NCI-H748 (cell line): ENCODE measurements at regions not wholly inside any gene's neighbourhood (a gene's known extent, or its start where the extent isn't known, plus 50 kb on each side); places are given as distances from the start of the nearest gene placed in this dataset.
"Not testable (repeated sequence)": the region's sequence is repeated elsewhere in the genome, so short reads cannot be mapped to it uniquely, and the experiment has no call there.

ENCODE experiments used
- DNase-seq: peaks from one replicate; lab custom pipeline; 2025; ENCODE audit not compliant: unreplicated experiment; lab: John Stamatoyannopoulos, UW

DNA sequence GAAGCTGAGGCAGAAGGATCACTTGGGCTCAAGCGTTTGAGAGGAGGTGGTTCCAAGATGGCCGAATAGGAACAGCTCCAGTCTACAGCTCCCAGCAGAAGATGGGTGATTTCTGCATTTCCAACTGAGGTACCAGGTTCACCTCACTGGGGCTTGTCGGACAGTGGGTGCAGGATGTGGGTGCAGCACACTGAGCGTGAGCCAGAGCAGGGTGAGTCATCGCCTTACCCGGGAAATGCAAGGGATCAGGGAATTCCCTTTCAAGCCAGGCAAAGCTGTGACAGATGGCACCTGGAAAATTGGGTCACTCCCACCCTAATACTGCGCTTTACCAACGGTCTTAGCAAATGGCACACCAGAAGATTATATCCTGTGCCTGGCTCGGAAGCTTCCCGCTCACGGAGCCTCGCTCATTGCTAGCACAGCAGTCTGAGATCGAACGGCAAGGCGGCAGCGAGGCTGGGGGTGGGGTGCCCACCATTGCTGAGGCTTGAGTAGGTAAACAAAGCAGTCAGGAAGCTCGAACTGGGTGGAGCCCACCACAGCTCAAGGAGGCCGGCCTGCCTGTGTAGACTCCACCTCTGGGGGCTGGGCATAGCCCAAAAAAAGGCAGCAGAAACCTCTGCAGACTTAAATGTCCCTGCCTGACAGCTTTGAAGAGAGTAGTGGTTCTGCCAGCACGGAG is 482.6 kb upstream of the DAB2 start:
- DNase-seq = not testable (repeated sequence)

DNA sequence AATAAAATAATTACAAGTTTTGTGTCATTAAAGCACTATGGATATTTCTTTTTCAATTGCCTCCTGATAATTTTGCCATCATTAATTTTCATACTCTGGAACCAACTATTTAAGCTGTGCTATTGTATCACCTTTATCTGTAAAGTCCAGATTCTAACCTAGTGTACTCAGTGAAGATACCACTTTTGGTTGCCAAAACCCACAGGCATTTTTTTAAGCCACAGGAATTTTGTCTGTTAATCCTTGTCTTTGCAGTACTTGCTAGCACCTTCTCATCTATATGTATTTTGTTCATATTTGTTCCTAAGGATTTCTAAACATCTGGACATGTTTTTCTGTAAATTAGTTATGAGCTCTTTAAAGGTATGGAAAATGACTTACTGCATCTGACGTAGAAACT is 481.4 kb upstream of the DAB2 start:
- no peak for DNase-seq

DNA sequence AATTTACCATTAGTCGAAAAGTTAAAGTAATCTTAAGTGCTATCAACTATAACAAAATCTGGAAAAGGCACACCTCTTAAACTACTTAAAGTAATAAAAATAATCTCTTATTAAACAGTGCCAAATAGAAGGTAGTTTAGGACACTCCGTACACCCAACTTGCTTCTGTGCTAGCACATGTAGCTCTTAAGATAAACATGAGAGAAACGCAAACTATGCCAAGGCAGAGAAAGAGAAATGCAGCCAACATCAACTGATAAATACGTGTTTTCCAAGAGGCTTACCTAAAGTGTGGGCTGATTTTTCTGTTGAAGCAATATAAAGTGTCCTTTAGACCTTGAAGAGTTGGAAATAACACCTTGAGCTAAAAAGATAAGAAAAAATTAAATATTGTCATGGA is 480.6 kb upstream of the DAB2 start:
- DNase-seq = no peak

DNA sequence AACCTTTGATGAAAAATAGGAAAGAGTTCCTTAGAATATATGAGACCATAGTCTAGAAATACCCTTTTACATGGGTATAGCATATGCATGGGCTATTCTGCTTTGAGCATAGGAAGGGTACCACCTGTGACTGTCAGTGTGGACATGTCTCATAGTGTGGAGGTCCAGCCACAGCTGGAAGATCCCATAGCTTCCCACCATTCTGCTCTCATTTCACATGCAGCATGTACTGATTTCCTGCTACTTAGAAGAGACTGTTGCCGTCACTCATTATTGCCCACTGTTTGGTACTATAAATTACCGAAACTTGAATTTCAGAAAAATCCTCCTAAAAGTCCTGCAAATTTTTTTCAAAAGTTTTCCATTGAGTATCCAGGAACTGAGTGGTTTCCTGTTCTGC is 477.8 kb upstream of the DAB2 start:
- no peak for DNase-seq

DNA sequence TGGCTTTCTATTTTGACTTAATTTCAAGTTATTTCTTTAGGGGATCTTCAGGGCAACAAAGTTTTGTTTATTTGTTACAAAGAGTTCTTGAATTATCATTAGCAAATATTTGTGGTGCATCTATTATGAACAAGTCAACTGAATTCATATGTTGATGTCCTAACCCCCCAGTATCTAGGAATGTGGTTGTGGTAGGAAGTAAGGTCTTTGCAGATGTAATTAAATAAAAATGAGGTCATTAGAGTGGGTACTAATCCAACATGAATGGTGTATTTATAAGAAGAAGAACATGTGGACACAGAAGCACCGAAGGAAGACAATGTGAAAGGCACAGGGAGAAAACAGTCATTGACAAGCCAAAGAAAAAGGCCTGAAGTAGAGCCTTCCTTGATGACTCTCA is 474.0 kb upstream of the DAB2 start:
- DNase-seq = no peak

DNA sequence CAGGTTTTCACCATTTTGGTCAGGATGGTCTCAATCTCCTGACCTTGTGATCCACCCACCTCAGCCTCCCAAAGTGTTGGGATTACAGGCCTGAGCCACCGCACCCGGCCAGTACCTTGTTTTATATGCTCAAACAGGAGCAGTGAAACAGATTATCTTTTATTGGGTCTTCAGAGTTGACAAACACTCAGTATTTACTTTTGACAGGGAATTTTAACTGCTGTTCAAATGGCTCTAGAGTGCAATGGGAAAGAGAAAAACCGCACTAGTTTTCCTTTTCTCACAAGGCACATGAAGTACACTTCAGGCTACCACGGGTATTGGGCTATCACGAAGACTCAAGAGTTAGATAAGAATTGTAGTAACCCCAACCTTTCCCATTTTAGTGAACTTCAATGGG is 471.9 kb upstream of the DAB2 start:
- no peak for DNase-seq

DNA sequence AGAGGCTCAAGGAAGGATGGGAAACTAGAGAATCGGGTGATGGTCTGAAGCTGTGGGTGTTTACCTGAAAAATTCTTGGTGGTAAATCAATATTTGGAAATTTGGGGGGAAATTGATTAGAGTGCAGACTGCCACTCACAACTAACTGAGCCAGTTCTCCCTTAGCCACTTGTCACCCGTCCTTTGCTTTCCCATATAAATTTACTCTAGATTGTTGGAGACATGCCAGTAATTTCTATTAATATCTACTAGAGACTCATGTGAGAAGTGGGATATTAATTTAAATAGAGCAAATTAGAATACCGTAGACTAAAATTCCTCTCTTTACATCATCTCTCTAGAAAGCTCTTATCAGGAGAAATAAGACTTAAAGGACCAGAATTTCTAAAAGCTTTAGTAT is 471.3 kb upstream of the DAB2 start:
- no peak for DNase-seq

DNA sequence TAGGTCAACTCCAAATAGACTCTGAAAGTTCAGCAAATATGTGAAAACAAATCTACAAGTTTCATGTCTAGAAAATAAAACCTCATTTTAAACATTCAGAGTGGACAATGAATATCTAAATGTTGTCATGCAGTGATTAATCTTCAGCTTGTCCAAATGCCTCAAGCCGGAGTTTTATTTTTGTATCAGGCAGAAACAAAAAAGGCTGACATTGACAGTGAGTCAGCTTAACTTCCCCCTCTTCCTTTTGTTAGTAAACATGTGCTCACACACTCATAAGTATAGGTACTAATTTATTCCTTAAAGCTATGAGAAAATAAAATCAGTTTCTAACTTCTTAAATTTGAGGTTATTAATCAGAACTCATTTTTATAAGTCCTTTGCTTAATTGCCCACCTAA is 467.9 kb upstream of the DAB2 start:
- DNase-seq = no peak

DNA sequence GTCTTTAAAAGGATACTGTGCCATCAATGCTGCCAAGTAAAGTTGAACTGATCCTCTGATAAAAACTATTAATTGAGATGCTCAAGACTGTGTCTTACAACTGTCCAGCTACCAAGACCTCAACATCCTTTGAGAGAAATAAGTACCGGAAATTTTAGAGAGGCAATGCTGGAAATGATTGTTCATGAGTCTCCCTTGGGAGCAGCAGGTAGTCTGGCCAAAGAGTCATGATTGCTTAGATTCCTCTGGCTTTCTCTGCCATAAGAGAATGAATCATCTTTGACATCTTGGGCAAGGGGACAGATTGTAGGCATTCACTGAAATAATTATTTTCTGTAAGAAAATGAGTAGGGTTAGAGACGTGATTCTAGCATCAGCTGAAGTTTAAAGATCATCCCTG is 466.6 kb upstream of the DAB2 start:
- no peak for DNase-seq

DNA sequence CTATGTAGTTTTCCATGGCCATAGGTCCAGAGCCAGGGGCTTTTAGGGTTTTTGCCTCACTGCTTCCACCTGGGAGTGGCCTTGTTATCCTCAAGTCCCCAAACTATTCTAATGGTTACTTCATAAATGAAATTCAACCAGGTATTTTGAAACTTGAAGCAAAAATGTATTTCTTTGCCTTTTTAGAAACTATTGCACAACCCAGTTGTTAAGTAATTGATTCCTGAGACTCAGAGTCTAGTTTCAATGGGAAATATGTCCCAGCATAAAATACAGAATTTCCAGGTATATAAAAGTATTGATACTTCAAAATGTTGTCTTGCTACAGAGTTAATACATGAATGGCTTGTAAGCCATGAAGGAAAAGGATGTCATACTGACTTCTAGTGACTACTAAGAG is 456.2 kb upstream of the DAB2 start:
- DNase-seq = no peak

DNA sequence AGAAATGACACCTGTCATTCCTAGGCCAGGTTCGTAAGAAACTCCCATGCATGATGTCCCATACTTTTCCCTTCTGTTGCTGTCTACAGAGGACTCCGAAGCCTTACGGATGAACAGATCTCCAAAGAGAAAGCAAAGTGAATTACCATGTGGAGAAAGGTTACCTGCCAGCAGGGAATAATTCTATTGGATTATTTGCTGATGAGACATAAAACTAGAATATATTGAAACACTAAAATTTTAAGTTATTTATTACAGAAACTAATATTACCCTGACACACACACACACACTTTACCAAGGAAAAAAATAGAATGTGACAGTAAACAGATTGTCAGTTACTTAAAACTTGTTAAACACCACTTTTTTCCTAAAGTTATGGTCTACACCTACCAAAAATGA is 452.7 kb upstream of the DAB2 start:
- DNase-seq = no peak

DNA sequence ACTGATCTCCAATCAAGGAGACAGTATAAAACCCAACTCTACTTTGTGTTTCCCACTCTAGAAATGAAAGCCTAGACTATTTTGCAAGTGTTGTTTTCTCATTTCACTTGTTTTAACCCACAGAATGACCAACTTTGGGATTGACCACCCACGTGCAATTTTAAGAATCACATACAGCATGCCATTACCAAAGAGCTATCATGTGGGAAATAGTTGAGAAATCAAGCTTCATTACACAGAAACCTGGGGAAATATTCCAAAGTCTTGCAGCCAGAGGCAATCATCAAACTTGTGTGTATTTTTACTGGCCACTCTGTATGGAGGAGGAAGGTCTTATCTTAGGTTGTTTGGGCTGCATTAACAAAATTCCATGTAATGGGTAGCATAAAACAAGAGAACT is 451.4 kb upstream of the DAB2 start:
- no peak for DNase-seq

DNA sequence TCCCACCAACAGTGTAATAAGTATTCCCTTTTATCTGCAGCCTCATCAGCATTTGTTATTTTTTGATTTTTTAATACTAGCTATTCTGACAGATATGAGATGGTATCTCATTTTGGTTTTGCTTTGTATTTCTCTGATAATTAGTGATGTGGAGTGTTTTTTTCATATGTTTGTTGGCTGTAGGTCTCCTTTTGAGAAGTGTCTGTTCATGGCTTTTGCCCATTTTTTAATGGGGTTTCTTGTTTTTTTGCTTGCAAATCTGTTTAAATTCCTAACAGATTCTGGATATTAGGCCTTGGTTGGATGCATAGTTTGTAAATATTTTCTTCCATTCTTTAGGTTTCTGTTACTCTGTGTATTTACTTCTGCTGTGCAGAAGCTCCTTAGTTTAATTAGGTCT is 445.4 kb upstream of the DAB2 start:
- no peak for DNase-seq

DNA sequence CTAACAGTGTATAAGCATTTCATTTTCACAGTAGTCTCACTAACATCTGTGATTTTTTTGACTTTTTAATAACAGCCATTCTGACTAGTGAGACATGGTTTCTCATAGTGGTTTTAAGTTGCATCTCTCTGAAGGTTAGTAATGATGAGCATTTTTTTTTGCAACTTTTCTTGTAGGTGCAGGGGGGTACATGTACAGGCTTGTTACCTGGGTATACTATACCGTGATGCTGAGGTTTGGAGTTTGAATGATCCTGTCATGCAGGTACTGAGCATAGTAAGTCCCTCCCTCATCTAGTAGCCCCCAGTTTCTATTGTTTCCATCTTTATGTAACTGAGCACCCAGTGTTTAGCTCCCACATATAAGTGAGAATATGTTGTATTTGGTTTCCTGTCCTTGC is 444.6 kb upstream of the DAB2 start:
- no peak for DNase-seq

DNA sequence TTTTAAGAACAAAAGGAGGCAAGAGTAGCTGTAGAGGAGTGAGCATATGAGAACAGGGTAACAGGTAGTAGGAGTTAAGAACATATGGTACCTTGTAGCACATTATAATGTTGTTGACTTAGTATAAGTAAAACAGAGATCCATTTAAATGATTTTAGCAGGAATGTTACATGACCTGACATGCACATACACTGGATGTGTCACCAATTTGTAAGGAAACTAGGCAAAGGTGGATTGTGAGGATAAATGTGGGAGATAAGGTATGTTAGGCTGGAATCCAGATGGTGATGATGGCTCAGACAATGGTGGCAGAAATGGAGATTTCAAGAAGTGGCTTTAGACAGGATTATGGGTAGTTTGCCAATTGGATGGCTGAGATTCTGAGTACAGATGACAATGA is 443.1 kb upstream of the DAB2 start:
- DNase-seq = no peak

DNA sequence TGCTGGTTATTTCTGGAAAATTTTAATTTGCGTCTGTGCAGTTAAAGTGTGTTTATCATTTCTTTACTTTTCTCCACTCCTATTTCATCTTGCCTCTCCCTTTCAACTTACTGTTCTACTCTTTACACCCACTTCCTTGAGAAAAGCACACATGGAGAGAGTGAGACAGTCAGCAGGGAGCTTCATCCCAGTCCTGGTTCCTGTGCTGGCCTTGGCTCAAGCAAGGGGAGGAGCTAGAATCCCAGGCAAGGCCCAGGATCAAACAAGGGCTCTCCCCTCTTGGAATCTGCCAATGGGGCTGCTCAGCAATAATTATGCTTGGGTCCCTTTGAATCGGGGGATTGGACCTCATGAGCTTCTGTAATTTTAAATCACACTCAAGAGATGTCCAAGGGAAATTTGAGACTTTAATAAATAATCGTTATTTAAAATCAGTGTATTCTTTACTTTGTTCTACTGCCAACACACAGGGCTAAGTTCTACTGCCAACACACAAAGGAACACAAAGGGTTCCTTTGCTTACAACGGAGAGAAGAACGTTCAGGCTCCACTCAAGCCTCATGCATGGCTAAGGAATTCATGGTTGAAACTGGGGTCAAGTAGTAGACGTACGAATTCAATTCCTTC is 439.3 kb upstream of the DAB2 start:
- no peak for DNase-seq

DNA sequence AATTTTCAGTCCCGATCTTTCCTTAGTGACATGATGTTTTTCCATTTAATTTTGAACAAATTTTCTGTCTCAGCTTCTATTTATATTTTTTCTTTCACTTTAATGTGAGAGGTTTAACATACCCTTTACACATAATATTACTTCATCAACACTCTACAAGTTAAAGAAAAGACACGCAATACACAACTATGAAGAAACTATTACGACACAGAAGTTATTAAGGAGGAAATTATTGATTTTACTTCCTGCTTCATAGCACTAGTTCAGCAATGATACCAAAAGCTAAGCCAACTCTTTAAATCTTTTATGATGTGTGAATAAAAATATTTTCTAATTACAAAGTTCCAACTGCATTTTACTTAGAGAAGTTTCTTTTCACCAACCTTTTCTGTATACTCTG is 432.3 kb upstream of the DAB2 start:
- DNase-seq = no peak

DNA sequence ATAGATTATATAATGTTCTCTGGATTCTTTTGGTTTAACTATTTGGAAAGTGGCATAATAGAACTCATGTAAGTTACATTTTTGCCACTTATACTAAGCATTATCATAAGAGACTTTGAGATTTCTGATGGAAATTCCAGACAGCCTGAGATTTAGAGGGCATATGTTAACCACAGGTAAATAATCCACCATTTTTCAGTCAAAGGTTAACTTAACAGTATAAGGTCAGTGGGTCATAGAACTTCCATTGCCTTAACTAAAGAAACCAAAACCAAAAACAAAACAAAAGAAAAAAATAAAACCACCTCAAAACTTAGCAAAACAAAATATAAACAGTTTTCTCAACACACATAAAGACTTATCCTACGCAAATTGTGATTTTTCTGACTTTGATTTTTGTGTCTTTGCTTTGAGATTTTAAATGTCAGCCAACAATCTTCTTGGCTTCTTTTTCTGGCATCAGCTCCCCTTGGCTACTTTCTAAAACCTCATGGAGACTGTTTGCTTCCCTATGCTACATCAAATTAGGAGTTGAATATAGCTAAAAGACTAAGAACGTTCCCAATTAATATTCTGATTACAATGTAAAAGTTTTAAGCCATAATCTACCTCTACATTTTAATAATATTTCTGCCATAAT is 430.1 kb upstream of the DAB2 start:
- no peak for DNase-seq

DNA sequence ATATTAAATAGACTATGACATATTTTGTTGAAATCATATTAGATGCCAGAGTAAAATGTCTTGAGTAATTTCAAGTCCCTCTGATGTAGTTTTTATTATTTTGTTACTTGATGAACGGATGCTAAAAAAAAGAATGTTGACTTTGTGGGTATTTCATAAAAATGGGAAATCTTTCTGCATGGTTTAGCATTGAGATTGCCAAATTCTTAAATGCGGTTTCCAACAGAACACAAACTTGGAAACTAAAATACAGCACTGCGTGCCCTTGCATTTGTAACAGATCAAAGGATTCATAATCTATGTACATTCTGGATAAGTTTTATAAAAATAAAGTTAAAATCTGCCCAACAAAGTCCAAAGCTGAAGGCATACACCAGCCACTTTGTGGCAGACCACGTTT is 425.5 kb upstream of the DAB2 start:
- DNase-seq = no peak

DNA sequence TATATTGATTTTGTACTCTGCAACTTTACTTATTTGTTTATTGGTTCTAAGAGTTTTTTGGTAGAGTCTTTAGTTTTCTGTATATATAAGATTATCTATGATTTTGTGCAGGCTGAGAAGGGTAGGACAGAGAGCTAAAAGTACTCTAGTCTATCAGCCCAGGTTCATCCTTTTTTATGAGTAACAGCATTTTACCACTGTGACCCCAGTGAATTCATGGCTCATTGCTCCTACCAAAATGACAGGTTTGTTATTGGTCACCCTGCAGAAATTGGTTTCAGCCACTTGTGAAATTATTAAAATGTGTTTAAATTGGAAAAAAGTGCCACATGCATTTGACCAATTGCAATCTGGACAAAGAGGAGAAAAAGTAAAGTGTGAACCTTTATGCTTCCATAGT is 421.4 kb upstream of the DAB2 start:
- DNase-seq = no peak

DNA sequence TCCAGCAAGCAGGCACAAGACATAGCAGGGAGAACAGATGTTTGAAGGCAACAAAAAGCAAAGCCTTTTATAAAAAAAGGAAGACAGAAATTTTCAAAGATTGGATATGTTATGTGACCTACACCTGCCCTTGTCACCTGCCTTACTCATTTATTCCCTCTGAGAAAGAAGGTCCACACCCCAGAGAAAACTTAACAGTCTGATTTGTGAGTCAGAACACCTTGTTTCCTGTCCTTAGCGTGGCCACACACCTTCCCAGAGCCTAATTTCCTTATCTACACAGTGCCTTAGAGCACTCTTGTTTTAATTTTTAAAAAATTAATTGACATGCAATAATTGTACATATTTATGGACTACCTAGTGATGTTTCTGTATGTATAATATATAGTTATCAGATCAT is 419.0 kb upstream of the DAB2 start:
- DNase-seq = no peak

DNA sequence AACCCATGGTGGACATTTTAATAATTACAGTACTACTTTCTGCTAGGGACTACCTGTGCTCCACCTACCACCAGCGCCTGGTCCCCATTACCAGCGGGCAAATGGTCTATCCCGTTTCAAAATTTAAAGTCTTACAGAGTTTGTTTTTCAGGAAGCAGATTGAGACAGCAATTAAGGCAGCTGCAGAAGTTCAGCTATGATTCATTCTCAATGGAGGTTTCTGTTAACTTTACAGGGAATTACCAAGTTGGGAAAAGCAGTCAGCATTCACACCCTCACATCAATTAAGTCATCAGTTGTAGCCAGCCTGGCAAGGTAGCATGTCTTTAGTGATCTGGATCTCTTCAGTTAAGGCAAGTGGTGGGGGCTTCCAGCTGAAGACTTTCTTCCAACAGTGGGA is 410.6 kb upstream of the DAB2 start:
- DNase-seq = no peak

DNA sequence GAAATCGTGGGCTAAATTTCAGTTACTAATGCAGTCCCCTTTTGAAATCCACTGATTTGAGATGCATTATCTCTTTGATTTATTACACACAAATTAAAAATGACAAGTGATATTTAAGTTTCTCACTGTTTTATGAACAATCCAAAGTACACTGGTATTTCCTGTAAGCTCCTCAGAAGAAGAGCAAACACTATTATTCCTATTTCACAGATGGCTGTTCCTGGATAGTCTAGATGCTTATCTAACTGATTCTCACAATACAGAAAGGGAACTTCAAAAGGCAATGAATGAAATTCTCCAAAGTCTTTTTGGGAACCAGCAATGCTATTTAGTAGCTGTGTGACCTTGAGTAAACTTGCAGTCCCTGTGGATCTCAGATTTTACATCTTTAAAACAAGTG is 404.7 kb upstream of the DAB2 start:
- DNase-seq = no peak
